HepG2 (cell line): ENCODE measurements at regions not wholly inside any gene's neighbourhood (a gene's known extent, or its start where the extent isn't known, plus 50 kb on each side); places are given as distances from the start of the nearest gene placed in this dataset.

Experiments used
- HBP1 ChIP-seq: IDR thresholded peaks from 2 replicates; pipeline ENCODE4 v1.6.1; 2016; ENCODE audit warnings: low read depth, control low read depth
- MYC ChIP-seq: sonication (generic); formaldehyde crosslinking; IDR thresholded peaks from 2 replicates; pipeline ENCODE4 v1.9.0; 2021; ENCODE audit warnings: missing genetic modification reagents, borderline replicate concordance
- PLSCR1 ChIP-seq: sonication (generic); formaldehyde crosslinking; IDR thresholded peaks from 2 replicates; pipeline ENCODE4 v1.5.0; 2020; ENCODE audit warnings: missing genetic modification reagents, mild to moderate bottlenecking, borderline replicate concordance
- PRMT3 ChIP-seq: sonication (generic); formaldehyde crosslinking; IDR thresholded peaks from 2 replicates; pipeline ENCODE4 v1.8.1; 2022; ENCODE audit warnings: low read depth, mild to moderate bottlenecking, moderate library complexity, missing genetic modification reagents, borderline replicate concordance
- RBM39 ChIP-seq: fragments of 200-400 bp; formaldehyde crosslinking; IDR thresholded peaks from one replicate; pipeline ENCODE4 v1.6.1; 2018; ENCODE audit warnings: antibody characterized with exemption, mild to moderate bottlenecking, low read depth, low read length; ENCODE audit not compliant: poor library complexity, severe bottlenecking
- THAP8 ChIP-seq: sonication (generic); formaldehyde crosslinking; IDR thresholded peaks from 2 replicates; pipeline ENCODE4 v1.5.1; 2020; ENCODE audit warnings: missing genetic modification reagents, mild to moderate bottlenecking, borderline replicate concordance
- ZNF407 ChIP-seq: sonication (generic); formaldehyde crosslinking; IDR thresholded peaks from one replicate; pipeline ENCODE4 v1.5.1; 2020; ENCODE audit warnings: mild to moderate bottlenecking, missing genetic modification reagents; ENCODE audit errors: not compliant biosample characterization
- ZNF430 ChIP-seq: sonication (generic); formaldehyde crosslinking; IDR thresholded peaks from 2 replicates; pipeline ENCODE4 v1.9.0; 2021; ENCODE audit warnings: mild to moderate bottlenecking, missing genetic modification reagents
- ZNF660 ChIP-seq: sonication (generic); formaldehyde crosslinking; IDR thresholded peaks from 2 replicates; pipeline ENCODE4 v1.5.1; 2020; ENCODE audit warnings: mild to moderate bottlenecking, low read depth, missing genetic modification reagents, borderline replicate concordance
- ZNF674 ChIP-seq: sonication (generic); formaldehyde crosslinking; IDR thresholded peaks from 2 replicates; pipeline ENCODE4 v1.5.0; 2020; ENCODE audit warnings: low read depth, mild to moderate bottlenecking, missing genetic modification reagents
- ZNF883 ChIP-seq: sonication (generic); formaldehyde crosslinking; IDR thresholded peaks from 2 replicates; pipeline ENCODE4 v1.5.1; 2020; ENCODE audit warnings: mild to moderate bottlenecking, missing genetic modification reagents; ENCODE audit errors: not compliant biosample characterization

GRCh38 chr22:35482311-35482710, 58.3 kb upstream of the RASD2 start (continued):
- TF ChIP-seq HBP1 (CRISPR knock-in tag) (no peak), ZNF674 (no peak), RBM39 (no peak), ZNF883 (CRISPR knock-in tag) (no peak), PLSCR1 (CRISPR knock-in tag) (no peak), MYC (CRISPR knock-in tag) (no peak), ZNF407 (CRISPR knock-in tag) (no peak), PRMT3 (CRISPR knock-in tag) (no peak), ZNF660 (CRISPR knock-in tag) (no peak), ZNF430 (CRISPR knock-in tag) (no peak), THAP8 (no peak)
